LHCN-M2 (cell line): ENCODE measurements at regions not wholly inside any gene's neighbourhood (a gene's known extent, or its start where the extent isn't known, plus 50 kb on each side); places are given as distances from the start of the nearest gene placed in this dataset.

Source experiments
- DNase-seq: peaks from one replicate; pipeline ENCODE4 v3.0.0-alpha.2; 2012; ENCODE audit warnings: low read depth

DNA sequence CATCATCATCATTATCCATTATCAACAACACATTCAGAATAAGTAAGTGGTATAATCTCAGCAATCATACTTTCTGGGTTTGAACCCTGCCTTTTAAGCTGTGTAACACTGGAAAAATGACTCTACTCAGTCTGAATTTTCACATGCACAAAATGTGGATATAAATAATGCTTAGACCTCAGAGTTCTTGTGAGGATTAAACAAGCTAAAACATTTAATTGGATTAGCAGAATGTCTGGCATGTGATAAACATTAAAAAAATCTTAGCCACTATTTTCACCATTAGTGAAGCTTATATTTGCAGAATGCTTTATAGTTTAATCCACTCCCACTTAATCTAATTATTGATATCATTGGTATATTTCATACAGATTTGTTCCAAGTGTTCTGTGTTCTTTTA, 412.3 kb downstream of the RFC3 start:
- DNase-seq = no peak

DNA sequence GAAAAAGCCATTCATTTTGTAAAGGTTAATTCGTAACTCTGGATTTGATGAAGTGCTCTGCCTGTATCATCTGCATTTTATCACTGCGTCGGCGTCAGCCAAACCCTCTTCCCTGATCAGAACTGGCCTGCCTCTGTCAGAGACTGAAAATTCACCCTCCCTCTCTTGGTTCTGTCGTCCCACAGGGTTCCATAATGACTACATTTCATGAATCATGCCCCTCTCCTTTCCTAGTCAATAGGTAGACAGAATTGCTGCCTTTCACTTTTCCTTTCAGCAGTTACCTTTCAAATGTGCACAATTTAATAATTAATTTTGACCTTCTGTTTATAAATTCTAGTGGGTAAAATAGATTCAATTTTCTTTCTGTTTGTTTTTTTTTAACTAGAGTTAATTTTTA, 423.4 kb downstream of the RFC3 start:
- no peak for DNase-seq

DNA sequence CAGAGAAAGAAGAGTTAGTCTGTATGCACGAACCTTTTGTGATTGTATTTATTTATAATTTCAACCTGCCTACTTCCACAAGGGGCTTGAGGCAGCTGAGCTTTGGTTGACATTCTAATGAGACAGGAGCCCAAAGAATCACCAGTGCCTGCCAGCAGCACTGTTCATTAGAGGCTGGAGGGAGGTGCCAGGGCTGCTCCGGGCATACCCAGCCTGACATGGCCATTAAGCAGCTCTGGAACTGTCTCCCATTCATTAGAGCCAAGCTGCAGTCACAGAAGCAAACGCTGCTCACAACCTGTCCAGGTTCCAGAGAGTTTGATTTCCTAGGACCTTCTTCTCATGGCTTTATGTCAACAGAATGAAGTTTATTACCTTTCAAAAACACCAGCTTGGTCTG, 425.5 kb downstream of the RFC3 start:
- DNase-seq = no peak

DNA sequence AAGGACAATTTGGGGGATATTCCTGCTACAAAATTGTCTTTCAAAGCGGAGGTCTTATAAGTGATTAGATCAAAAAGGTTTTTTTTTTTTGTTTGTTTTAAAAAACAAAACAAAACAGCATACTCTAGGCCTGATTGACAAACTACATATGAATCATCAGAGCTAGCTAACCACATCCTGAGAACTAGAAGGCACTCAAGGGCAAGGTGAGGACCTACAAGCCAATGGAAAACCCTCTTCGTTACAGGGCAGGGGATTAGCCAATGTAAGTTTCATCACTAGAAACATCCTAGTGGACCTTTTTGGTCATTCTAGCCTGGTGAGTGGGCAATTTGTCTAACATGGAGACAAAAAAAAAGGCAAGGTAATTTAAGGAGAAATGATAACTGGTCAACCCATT, 428.6 kb downstream of the RFC3 start:
- peak; percentile 65 for DNase-seq

DNA sequence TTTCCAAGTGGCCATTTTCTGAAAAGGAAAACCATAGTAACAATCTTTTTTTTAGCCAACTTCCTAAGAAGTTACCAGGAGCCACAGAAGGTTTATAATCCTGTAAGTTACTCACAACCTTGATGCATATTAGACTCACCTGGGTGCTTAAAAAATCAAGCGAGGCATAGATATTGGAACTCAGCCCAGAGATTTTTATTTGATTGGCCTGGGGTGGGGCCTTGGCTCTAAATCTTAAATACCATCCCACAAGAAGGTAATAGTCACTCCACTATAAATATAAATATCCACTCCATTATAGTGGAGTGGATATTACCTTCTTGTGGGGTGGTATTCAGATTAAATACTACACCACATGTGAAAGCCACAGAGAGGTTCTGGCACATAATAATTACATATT, 429.6 kb downstream of the RFC3 start:
- DNase-seq = no peak

DNA sequence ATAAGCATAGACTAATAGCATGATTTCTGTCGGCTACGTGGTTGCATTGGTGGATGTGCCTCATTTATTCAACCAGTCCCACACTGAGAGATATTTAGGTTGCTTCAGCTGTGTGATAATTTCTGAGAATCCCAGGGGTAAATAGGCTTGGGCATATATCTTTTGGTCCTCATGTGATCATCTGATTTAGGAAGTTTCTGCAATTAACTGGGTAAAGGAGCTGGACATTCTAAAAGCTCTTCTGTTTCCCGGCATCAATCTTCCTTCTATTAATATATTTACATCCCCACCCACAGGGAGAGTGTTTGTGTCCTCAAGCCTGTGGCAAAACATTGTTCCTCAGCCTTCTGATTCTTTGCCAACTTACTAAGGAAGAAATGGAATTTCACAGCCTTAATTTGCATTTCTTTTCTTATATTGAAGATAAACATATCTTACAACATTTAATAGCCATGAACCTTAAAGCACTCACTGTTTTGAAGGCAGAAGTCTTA, 431.6 kb downstream of the RFC3 start:
- DNase-seq = no peak

DNA sequence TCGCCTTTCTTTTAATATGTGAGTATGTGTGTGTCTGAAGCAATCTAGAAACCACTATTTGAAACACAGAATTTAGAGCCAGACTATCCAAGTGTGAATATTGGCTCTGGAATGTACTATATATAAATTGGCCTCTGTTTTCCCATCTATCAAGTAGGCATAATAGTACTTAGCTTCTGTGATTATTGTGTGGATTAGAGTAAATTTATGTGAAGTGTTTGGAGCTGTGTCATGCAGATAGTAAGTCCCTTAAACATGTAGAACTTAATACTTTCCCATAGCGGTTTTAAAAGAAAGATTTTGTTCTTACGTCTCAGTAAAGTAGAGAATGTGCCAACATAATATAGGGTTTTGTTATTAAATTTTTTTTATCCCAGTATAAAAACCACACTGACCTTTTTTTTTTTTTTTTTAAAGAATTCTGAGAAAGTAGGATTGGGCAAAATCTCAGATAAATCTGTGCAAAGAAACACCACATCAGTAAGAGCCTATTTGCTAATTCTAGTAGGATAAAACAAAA, 432.3 kb downstream of the RFC3 start:
- DNase-seq = no peak

DNA sequence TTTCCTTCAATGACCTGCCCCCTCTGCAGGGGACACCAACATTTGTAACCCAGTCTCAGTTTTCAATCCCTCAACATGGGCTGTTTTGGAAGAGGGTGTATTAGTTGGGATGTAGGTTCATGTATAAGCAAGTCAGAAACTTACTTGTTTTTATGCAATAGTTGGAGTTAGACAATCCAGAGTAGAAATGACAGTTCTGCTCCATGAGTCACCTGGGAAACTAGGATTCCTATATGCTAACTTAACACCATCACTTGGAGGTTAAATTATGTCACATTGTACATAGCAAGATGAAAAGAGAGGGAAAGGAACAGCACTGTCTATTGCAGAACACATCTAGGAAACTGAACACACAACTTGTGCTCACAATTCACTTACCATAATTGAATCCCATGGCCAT, 436.4 kb downstream of the RFC3 start:
- no peak for DNase-seq

DNA sequence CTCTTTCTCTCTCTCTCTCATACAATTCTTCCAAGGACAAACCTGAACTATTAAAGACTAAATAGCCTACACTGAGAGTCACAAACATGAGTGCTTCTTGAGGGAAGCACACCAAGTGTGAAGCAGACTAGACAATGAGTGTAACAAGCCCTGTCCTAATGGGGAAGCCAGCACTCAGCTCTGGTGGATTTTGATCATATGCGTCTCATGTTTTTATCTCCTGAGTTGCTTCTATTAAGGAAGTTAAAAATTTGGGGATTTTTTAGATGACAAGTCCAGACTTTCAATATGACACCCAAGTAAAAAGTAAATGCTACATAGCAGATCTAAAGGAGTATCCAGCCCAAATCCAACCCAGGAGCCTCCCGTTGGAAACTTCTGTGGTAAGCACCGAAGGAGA, 437.8 kb downstream of the RFC3 start:
- DNase-seq = no peak

DNA sequence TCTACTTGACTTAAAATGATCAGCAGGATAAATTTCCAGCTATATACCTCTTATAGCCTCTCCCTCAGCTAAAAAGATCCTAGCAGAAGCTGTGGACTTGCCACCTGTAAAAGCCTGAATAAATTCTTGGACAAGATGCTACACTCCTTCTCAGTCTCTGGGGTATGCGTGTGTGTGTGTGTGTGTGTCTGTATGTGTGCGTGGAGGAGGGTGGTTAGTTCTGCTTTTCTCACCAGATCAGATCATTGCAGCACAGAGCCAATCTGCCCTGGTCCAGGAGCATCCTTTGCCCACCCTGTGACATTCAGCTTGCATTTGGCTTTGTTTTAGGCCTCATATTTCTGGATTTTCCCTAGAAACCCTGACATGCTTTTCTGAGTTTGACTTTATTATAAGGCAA, 438.3 kb downstream of the RFC3 start:
- no peak for DNase-seq

DNA sequence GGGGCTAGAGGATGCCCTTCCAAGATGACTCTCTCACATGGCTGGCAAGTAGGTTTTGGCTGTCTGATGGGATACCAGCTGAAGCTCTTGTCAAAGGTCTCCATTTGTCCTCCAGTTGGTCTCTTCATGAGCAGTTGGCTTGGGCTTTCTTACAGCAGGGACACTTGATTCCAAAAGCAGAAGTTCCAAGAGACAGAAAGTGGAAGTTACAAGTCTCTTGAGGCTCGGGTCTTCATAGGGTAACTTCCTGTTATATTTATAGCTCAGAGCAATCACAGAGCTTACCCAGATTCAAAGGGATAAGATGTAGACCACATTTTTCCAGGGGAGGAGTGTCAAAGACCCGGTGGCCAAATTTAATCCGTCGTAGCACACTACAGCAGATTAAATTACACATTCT, 440.0 kb downstream of the RFC3 start:
- DNase-seq = peak; percentile 17

DNA sequence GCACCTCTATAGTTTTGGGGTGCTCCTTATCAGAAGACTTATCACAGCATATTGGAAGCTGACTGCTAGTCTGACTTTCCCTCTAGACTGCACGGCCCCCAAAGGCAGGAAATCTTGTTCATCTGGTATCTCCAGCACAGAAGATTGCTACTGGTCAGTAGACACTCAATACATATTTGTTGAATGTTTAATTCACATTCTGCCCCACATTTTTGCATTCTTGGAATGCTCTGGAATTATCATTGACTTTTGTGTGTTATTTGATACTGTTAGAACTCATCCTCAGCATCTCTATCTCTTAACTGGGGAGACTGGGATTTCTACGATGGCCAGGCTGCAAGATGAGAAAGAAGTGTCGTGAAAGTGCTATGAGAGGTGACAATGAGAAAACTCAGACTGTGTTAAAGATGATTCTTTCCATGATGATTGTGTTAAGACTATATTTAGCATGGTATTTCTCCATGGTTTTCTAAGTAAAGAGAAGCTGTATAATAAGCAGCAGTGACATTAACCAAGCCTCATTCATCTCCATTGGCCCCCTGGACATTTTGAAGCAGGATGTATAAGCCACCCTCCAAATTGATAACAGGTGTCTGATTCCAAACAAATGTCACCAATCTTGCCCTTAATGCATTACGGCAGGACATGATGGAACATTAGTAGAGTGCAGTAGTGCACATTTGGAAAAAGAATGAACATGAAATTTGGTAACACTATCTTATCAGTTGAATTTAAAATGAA, 440.9 kb downstream of the RFC3 start:
- DNase-seq = peak; percentile 27

DNA sequence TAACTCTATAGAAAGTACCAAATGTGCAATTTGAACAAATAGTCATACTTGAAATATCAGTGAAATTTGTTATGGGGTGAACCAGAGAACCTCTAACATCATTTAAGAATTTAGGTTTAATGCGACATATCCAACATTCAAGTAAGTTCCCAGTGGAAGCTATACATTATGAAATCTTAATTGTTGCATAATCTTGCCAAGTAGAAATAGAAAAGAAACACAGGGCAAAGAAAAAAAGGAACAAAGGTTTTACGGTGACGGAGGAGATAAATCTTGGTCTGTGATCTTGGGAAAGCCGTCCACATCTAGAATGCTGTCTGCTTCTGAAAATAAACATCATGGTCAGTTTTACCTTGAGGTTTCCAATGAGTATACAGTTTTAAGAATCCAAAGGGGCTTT, 445.7 kb downstream of the RFC3 start:
- DNase-seq = no peak

DNA sequence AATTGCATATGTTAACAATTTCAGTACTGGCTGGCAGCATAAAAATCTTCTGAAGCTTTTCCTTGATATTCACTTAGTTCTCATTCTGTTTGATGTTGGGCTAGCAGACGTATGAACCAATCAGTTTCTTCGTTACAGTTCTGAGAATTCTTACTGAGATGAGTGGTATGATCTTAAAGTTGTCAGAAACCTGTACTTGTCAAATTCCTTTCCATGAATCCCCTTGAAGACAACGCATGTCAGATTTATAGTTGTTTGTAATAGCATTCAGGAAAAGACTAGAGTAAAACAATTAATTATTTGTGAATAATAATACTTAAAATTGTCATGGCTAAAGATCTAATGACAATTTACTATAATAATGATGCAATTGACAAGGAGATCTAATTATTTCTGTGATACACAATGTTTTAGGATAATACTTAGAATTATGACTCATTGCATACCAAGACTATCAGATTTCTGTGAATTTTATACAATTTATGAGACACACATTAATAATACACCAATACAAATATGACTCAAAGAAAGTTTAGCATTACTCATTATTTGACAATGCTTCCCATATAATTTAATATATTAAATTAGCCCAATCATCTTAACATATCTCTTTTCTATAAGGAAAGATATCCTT, 447.2 kb downstream of the RFC3 start:
- DNase-seq = peak; percentile 33

DNA sequence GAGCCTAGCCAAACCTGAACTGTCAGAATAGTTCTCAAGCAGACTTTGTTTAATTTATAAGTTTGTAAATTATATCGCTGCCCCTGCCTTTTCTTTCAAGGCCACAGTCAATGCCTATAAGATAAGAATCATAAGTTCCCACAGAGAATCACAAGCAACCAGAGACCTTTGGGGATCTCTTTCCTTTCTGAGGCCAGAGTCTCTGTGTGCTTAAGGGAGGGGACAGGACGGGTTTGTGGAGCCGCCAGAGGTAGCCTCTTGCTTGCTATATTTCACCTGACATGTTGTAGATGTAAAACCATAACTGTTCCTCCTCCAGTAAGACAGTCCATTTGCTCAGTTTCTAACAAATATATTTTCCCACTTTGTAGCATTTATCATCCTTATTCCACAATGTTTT, 458.8 kb downstream of the RFC3 start:
- DNase-seq = no peak

DNA sequence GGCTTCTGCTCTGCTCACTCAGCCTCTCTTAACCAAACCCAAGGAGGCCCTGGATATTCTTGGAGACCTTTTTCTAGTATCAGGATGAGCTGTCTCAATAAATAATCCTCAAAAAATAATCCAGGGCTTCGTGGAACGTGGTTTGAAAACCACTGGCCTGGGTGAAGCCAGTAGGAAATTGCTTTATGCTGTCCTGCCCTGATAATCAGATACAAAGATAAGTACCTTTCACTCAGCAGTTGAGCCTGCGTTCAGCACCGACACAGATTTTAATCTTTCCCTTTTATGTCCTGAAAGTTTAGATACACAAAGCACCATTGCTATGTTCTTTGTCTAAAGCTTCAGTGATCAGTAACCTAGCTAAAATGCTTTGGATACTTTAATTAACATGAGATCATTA, 460.0 kb downstream of the RFC3 start:
- no peak for DNase-seq

DNA sequence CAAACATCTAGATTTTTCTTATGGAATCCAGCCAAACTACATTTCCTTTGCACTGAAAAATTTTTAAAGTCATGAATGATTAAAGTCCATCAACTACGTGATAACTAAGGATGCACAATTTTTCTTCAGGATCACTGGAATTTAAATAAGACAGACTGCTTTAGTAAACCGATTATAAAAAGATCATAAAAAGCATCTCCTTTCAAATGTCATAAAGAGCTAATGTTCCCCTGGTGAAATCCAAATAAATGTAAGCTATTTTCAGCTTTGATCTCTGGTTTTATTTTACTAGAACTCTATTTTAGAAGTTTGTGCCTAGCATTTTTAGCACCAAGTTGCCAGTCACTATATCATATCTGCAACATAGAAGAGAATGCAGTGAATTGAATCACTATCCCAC, 460.8 kb downstream of the RFC3 start:
- DNase-seq = no peak

DNA sequence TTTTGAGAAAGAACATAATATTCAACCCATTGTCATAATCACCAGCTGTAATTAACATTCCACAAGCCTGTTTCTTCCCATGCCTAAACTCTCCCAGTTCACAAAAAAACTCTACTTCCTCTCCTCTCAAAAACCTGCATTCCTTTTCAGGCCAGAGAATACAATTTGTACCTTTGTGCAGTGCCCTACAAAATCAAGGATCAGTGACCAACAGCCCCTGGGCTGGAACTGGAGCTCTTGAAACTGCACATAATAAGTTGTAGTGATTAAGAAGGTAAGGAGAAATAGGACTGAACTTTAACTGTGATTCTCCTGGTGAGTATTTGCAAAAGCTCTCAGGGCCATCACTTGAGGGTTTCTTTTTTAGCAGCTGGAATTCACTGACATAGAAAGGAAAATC, 472.7 kb downstream of the RFC3 start:
- DNase-seq = no peak

DNA sequence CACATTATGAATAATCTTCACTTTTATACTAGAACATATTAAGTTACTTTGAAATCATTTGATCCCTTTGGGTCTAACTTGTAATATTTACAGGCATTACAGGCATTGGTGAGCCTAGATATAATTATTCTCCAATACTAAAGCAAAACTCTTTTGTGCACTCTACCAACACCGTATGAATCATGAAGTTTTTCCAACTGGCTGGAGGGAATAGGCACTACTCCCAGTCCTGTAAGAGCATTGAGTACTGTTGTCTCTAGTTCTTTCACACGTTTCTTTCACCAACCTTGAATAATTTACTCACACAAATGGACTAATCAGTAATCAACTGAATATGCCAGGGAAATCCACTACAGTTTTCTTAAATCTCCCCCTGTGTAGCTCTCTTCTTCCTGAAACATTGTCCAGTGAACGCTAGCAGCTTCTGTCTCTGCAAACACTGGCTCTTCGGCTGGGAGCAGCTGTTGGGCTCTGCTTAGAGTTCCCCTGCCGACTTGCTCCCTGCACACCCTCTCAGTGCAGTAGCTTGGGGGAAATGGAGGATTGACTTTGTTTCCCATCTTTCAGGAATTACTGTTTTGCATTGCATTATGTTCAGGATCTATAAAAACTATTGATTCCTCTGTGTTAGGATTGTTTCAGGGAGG, 476.7 kb downstream of the RFC3 start:
- peak; percentile 47 for DNase-seq

DNA sequence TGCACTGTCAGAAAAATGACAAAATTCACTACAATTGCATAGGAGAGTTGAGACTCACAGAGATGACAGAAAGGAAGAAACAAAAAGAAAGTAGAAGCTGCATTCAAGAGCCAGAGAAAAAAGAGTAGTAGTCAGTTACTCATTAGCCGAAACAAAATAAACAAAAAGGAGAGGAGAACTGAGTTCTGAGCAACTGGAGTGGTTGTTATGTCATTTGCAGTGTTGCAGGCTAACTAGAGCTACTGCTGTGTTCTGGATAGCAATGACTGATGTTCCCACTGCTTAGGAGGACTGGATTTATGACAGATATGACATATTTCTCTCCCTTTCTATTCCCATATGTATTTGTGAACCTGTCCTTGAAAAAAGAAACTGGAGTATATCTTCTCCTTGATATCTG, 482.6 kb downstream of the RFC3 start:
- DNase-seq = peak; percentile 28

DNA sequence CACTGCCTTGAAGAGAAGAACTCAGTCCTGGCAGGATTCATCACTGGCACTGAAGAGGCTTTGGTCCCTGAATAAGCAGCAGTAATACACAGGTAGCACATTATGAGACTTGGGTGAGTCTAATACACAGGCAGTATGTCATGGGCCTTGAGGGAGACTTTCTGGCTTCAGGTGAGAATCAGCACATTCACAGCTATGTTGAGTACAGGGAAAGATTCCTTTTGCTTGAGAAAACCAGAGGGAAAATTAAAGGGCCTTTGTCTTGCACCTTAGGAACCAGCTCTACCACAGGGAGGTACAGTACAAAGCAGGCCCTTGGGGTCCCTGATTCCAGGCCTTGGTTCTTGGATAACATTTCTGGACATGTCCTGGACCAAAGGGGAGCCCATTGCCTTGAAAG, 484.6 kb downstream of the RFC3 start:
- no peak for DNase-seq

DNA sequence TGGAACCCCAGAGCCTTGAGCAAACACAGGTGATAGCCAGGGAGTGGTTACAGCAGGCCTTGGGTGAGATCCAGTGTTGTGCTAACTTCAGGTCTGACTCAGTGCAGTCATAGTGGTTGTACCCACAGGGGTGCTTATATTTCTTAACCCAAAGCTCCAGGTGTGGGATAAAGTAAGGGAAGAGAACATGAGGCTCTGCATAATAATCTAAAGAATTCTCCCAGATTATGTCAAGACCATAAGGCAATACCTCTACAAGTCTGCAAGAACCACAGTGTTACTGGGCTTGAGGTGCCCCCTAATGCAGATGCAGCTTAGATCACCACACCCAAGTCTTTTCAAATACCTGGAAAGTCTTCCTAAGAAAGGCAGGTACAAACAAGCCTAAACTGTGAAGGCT, 485.4 kb downstream of the RFC3 start:
- no peak for DNase-seq

DNA sequence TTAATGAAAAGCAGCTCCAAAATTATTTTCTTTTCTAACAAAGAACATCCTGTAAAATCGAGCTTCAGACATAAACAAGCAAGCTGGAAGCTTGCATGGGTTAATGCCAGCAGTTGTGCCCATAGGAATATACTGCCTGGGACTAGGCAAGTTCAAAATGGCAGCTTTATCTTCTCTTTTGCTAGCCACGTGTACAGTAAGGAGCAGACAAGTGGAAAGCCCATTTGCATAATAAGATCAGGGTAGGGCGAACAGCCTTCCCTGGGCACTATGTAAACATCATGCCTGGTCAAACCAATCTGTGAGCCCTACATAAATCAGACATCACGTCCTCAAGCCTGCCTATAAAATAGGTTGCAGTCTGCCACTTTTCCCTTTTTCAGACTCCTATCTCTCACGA, 489.7 kb downstream of the RFC3 start:
- no peak for DNase-seq
